Nephron (organoid): ENCODE measurements at regions not wholly inside any gene's neighbourhood (a gene's known extent, or its start where the extent isn't known, plus 50 kb on each side); places are given as distances from the start of the nearest gene placed in this dataset.

Source experiments
- H3K27ac Mint-ChIP-seq, 3 experiments: 2 replicates each; pipeline ENCODE4 v1.8.0; 2020; ENCODE audit warnings: mixed read lengths in 3 of 3, mild to moderate bottlenecking in 2 of 3, moderate library complexity in 1 of 3
- H3K27me3 Mint-ChIP-seq: 2 replicates; pipeline ENCODE4 v1.8.0; 2021; ENCODE audit warnings: low read depth, mild to moderate bottlenecking, moderate library complexity, mixed read lengths
- H3K36me3 Mint-ChIP-seq: 2 replicates; pipeline ENCODE4 v1.8.0; 2020; ENCODE audit warnings: low read depth, mixed read lengths
- H3K4me1 Mint-ChIP-seq: 2 replicates; pipeline ENCODE4 v1.8.0; 2020; ENCODE audit warnings: mixed read lengths
- H3K4me3 Mint-ChIP-seq, 3 experiments: 2 replicates each; pipeline ENCODE4 v1.8.0; 2020; ENCODE audit warnings: mild to moderate bottlenecking in 3 of 3, mixed read lengths in 3 of 3, moderate library complexity in 2 of 3
- H3K9me3 Mint-ChIP-seq: 2 replicates; pipeline ENCODE4 v1.8.0; 2020; ENCODE audit warnings: mixed read lengths
- TF ChIP-seq, protein P1 (sequence below), 3 experiments: fragments of 200-600 bp; sonication (generic); IDR thresholded peaks; one replicate each; pipeline ENCODE4 v1.5.0; 2021; ENCODE audit warnings: antibody characterized with exemption in 3 of 3; ENCODE audit not compliant: unreplicated experiment in 3 of 3

DNA sequence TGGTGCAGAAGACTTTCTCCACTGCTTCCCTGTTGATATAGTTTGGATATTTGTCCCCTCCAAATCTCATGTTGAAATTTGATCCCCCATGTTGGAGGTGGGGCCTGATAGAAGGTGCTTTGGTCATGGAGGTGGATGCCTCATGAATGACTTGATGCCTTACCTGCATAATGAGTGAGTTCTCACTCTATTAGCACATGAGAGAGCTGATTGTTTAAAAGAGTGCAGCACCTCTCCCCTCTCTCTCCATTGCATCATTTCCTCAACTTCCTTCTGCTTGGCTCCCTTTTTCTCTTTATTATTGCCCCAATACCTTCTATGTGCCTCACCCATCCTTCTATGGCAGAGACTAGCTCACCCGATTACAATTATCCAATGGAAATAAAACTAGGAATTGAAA lies 90.8 kb upstream of the COX10 start:
- Mint-ChIP-seq H3K4me1 (peaks cover 8% of the 10 kb centered on the region), H3K4me3 (no peak overlapping the region), H3K27ac (no peak overlapping the region), H3K27me3 (no peaks in the 10 kb centered on the region), H3K36me3 (peaks cover 25% of the 10 kb centered on the region), H3K9me3 (no peaks in the 10 kb centered on the region)
- TF ChIP-seq, protein P1, sequence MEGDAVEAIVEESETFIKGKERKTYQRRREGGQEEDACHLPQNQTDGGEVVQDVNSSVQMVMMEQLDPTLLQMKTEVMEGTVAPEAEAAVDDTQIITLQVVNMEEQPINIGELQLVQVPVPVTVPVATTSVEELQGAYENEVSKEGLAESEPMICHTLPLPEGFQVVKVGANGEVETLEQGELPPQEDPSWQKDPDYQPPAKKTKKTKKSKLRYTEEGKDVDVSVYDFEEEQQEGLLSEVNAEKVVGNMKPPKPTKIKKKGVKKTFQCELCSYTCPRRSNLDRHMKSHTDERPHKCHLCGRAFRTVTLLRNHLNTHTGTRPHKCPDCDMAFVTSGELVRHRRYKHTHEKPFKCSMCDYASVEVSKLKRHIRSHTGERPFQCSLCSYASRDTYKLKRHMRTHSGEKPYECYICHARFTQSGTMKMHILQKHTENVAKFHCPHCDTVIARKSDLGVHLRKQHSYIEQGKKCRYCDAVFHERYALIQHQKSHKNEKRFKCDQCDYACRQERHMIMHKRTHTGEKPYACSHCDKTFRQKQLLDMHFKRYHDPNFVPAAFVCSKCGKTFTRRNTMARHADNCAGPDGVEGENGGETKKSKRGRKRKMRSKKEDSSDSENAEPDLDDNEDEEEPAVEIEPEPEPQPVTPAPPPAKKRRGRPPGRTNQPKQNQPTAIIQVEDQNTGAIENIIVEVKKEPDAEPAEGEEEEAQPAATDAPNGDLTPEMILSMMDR (IDR thresholded peaks at IDR 0.05; ENCODE audit: unreplicated experiment in 3 of 3): no peak

DNA sequence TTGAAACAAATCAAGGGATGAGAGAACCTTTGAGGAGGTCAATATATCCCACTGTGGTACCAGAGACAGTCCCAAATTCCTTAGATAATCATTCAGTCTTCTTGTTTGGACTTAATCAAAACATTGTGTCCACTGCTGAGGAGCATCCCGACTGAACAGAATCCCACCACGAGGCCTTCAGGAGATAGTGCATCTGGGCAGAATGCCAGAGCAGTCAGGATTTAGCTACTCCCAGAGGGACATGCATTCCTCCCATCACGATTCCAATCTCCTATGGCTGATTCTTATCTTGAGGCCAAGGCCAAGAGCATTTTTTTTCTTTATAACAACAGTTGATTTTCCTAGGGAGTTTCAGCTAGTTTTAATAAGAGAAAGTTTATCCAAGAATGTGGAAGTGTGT lies 87.4 kb upstream of the COX10 start:
- Mint-ChIP-seq H3K27ac (peak overlapping the region in 1 of 3 experiments; percentile 2), H3K4me3 (no peak overlapping the region), H3K36me3 (peaks cover 19% of the 10 kb centered on the region), H3K4me1 (peaks cover 28% of the 10 kb centered on the region), H3K9me3 (no peaks in the 10 kb centered on the region), H3K27me3 (peaks cover 11% of the 10 kb centered on the region)
- TF ChIP-seq, protein P1 (IDR thresholded peaks at IDR 0.05; ENCODE audit: unreplicated experiment in 3 of 3): no peak

DNA sequence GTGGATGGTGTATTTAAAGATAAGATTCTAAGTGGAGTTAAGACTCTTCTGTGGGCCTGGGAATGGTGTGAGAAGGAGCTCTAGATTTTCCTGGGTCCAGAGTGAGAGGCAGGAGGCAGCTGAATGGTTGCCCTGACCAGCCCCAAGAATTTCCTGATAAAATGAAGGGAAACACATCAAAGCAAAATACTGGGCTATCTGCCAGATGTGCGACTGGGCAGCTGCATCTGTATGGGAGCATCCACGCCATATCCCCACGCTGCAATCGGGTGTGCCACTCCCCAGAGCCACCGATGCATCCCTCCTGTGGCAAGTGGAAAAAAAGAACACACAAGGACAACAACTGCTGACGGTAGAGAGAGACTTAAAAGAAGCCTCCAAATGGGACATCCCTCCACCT lies 84.3 kb upstream of the COX10 start:
- no peaks in the 10 kb centered on the region for H3K9me3 Mint-ChIP-seq
- peaks cover 21% of the 10 kb centered on the region for H3K27me3 Mint-ChIP-seq
- TF ChIP-seq, protein P1 (IDR thresholded peaks at IDR 0.05; ENCODE audit: unreplicated experiment in 3 of 3): no peak
- peak overlapping the region in 1 of 3 experiments; percentile 5 for H3K27ac Mint-ChIP-seq
- H3K4me1 Mint-ChIP-seq: peaks cover 29% of the 10 kb centered on the region
- H3K36me3 Mint-ChIP-seq: peaks cover 15% of the 10 kb centered on the region
- H3K4me3 Mint-ChIP-seq: no peak overlapping the region

DNA sequence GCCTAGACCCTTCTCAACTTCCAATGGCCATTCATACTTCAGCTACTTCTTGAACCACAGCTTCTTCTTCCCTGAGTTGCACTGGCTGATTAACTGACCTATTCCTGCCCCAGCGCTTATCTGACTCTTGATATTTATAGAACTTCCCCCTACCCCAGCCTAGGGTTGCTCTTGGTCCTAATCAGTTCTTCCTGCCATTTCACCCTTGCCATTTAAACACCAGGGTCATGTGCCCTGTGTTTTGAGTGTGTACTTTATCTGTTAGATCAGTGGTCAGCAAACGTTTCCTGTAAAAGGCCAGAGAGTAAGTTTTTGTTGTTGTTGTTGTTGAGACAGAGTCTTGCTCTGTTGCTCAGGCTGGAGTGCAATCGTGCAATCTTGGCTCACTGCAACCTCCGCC lies 82.4 kb upstream of the COX10 start:
- TF ChIP-seq, protein P1 (IDR thresholded peaks at IDR 0.05; ENCODE audit: unreplicated experiment in 3 of 3): no peak
- H3K36me3 Mint-ChIP-seq: peaks cover 8% of the 10 kb centered on the region
- H3K27me3 Mint-ChIP-seq: peaks cover 21% of the 10 kb centered on the region
- peaks cover 26% of the 10 kb centered on the region for H3K4me1 Mint-ChIP-seq
- no peak overlapping the region for H3K4me3 Mint-ChIP-seq
- no peaks in the 10 kb centered on the region for H3K9me3 Mint-ChIP-seq
- no peak overlapping the region for H3K27ac Mint-ChIP-seq

DNA sequence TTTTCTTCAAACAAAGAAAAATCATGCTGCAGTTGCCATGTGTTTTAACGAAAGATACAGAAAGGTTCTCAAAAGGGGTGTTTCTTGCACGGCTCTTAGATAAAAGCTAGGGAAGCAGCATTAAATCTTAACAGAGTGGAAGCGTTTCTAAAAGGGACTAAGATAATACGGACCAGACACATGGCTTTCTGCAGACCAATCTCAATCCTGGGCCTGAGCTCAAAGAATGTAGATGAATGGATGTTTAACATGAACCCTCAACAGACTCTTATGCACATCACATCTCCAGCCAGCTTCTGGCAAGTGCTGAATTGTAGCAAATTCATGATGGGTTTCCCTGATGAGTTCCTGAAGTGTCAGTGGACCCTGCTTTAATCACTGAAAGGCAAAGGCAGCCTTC lies 80.2 kb upstream of the COX10 start:
- TF ChIP-seq, protein P1 (IDR thresholded peaks at IDR 0.05; ENCODE audit: unreplicated experiment in 3 of 3): no peak
- Mint-ChIP-seq H3K27me3 (peaks cover 27% of the 10 kb centered on the region), H3K27ac (no peak overlapping the region), H3K9me3 (no peaks in the 10 kb centered on the region), H3K36me3 (no peaks in the 10 kb centered on the region), H3K4me3 (no peak overlapping the region), H3K4me1 (peaks cover 21% of the 10 kb centered on the region)

DNA sequence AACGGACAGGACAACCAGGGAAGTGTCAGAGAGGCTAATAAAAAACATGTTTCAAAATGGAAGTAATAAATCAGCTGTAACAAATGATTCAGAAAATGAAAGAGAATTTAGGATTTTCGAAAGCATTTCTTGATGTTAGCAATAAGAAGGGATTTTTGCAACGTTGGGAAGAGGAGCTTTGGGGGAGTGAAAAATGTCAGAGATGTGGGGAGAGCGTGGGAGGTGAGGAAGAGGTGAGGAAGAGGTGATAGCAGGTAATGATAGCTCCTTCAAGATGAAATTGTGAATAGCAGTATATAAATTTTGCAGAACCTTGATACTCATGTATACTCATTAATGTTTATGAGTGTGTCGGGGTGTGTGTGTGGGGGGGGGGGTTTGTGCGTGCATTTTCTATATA lies 76.2 kb upstream of the COX10 start:
- TF ChIP-seq, protein P1 (IDR thresholded peaks at IDR 0.05; ENCODE audit: unreplicated experiment in 3 of 3): no peak
- Mint-ChIP-seq H3K36me3 (no peaks in the 10 kb centered on the region), H3K27ac (no peak overlapping the region), H3K4me3 (no peak overlapping the region), H3K9me3 (no peaks in the 10 kb centered on the region), H3K4me1 (peaks cover 17% of the 10 kb centered on the region), H3K27me3 (peaks cover 26% of the 10 kb centered on the region)
